ENCODE measurements at regions not wholly inside any gene's neighbourhood (a gene's known extent, or its start where the extent isn't known, plus 50 kb on each side); places are given as distances from the start of the nearest gene placed in this dataset.

- peak in 3 of 5 experiments; percentile 9 to 47 (median 19) for DNase-seq
These were observed 51.2 kb upstream of the CDH5 start for GRCh38 chr16:66315210-66315825.

GRCh38 chr16:66311306-66311705 is 55.2 kb upstream of the CDH5 start:
- no peak for DNase-seq

GRCh38 chr16:66309215-66309807 is 57.2 kb upstream of the CDH5 start:
- no peak for DNase-seq

GRCh38 chr16:66308096-66308495 is 58.4 kb upstream of the CDH5 start:
- no peak for DNase-seq

GRCh38 chr16:66306366-66307150 is 59.9 kb upstream of the CDH5 start:
- DNase-seq: no peak

GRCh38 chr16:66304961-66305360 is 61.5 kb upstream of the CDH5 start:
- DNase-seq: no peak

- DNase-seq: no peak
These were observed 62.3 kb upstream of the CDH5 start for GRCh38 chr16:66304151-66304550.

GRCh38 chr16:66300501-66300900 is 66.0 kb upstream of the CDH5 start:
- no peak for DNase-seq

GRCh38 chr16:66300037-66300436 is 66.5 kb upstream of the CDH5 start:
- DNase-seq: no peak

- peak in 1 of 5 experiments; percentile 9 for DNase-seq
These were observed 67.1 kb upstream of the CDH5 start for GRCh38 chr16:66299349-66299748.

GRCh38 chr16:66298571-66299120 is 67.8 kb upstream of the CDH5 start:
- DNase-seq: no peak

- no peak for DNase-seq
These were observed 68.5 kb upstream of the CDH5 start for GRCh38 chr16:66298006-66298405.

- DNase-seq: no peak
These were observed 69.9 kb upstream of the CDH5 start for GRCh38 chr16:66296591-66296990.

GRCh38 chr16:66295761-66296546 is 70.5 kb upstream of the CDH5 start:
- no peak for DNase-seq

- no peak for DNase-seq
These were observed 71.3 kb upstream of the CDH5 start for GRCh38 chr16:66295213-66295612.

GRCh38 chr16:66294507-66294906 is 72.0 kb upstream of the CDH5 start:
- DNase-seq: no peak

GRCh38 chr16:66293932-66294331 is 72.6 kb upstream of the CDH5 start:
- no peak for DNase-seq

GRCh38 chr16:66293207-66293735 is 73.2 kb upstream of the CDH5 start:
- no peak for DNase-seq

GRCh38 chr16:66292241-66292935 is 74.1 kb upstream of the CDH5 start:
- DNase-seq: no peak

GRCh38 chr16:66291833-66292232 is 74.7 kb upstream of the CDH5 start:
- no peak for DNase-seq

GRCh38 chr16:66290431-66290830 is 76.1 kb upstream of the CDH5 start:
- DNase-seq: no peak

- no peak for DNase-seq
These were observed 76.5 kb upstream of the CDH5 start for GRCh38 chr16:66289986-66290385.
